HCT116 (cell line): ENCODE measurements at regions not wholly inside any gene's neighbourhood (a gene's known extent, or its start where the extent isn't known, plus 50 kb on each side); places are given as distances from the start of the nearest gene placed in this dataset.

Experiments
- ATAC-seq: fragments of 200-7000 bp; cut with Tn5 transposase; 2 replicates; pipeline ENCODE4 v1.9.1; 2020; ENCODE audit warnings: mild to moderate bottlenecking, moderate library complexity
- BruUV-seq: library from RNA; stranded (reverse); fragments of 400-500 nt; replicated peaks from 2 replicates; lab custom pipeline; 2021; lab: Mats Ljungman, UMichigan
- CTCF ChIA-PET: fragments of 300-600 bp; sonication (Branson Sonifier 250); formaldehyde crosslinking; loops from one replicate; lab custom pipeline; 2021; ENCODE audit warnings: antibody characterized with exemption; lab: Charles Lee
- POLR2A ChIA-PET: fragments of 300-600, 350-600 bp; sonication (Branson Sonifier 250); formaldehyde crosslinking; loops from one replicate; lab custom pipeline; 2021; ENCODE audit warnings: antibody characterized with exemption; lab: Charles Lee
- RAD21 ChIA-PET, 2 experiments: fragments of 300-600 bp; sonication (Branson Sonifier 250); formaldehyde crosslinking; loops; one replicate each; lab custom pipeline; 2023; ENCODE audit warnings: low total read pairs in 2 of 2; ENCODE audit not compliant: uncharacterized antibody in 2 of 2, unreplicated experiment in 2 of 2, low non-redundant PET in 1 of 2; lab: Charles Lee
- DNase-seq: peaks from one replicate; pipeline ENCODE4 v3.0.0-alpha.2; 2010; ENCODE audit warnings: low read depth, low spot score
- H2AFZ ChIP-seq: fragments of 200-600 bp; shearing (Covaris generic), sonication (generic); 2 replicates; pipeline ENCODE4 v1.6.1; 2017; ENCODE audit warnings: low read depth, mixed run types, mixed read lengths, antibody characterized with exemption, low read length; ENCODE audit not compliant: poor library complexity, severe bottlenecking
- H3K27ac ChIP-seq: 2 replicates; pipeline ENCODE4 v1.5.1; 2012; ENCODE audit warnings: low read depth, low read length
- H3K27me3 ChIP-seq: fragments of 200-600 bp; sonication (generic); 2 replicates; pipeline ENCODE4 v1.6.1; 2016; ENCODE audit warnings: mixed run types, low read length, mixed read lengths; ENCODE audit not compliant: insufficient read depth
- H3K36me3 ChIP-seq, 2 experiments: fragments of 200-500 bp in 1 of 2; fragments of 200-600 bp in 1 of 2; sonication (Bioruptor generic) in 1 of 2; sonication (generic) in 1 of 2; 2 replicates each; pipeline versions ENCODE4 v1.5.1 to v1.6.1; 2014 to 2016; ENCODE audit warnings: low read length in 2 of 2, inconsistent platforms in 1 of 2, mixed read lengths in 1 of 2, mixed run types in 1 of 2; ENCODE audit not compliant: insufficient read depth in 2 of 2, control insufficient read depth in 1 of 2
- H3K4me1 ChIP-seq, 2 experiments: fragments of 200-600 bp in 1 of 2; sonication (generic) in 1 of 2; 2 replicates each; pipeline versions ENCODE4 v1.5.1 to v1.6.1; 2012 to 2017; ENCODE audit warnings: low read length in 2 of 2, inconsistent platforms in 1 of 2, mild to moderate bottlenecking in 1 of 2, mixed read lengths in 1 of 2, mixed run types in 1 of 2, moderate library complexity in 1 of 2; ENCODE audit not compliant: insufficient read depth in 2 of 2, control insufficient read depth in 1 of 2
- H3K4me2 ChIP-seq: fragments of 200-600 bp; sonication (generic); 2 replicates; pipeline ENCODE4 v1.6.1; 2017; ENCODE audit warnings: mixed run types, low read length, mixed read lengths
- H3K4me3 ChIP-seq, 2 experiments: fragments of 200-600 bp in 1 of 2; sonication (generic) in 1 of 2; replicated peaks in 1 of 2; 2 replicates each; pipeline ENCODE4 v1.5.1; 2011 to 2016; ENCODE audit warnings: low read length in 2 of 2, control low read depth in 1 of 2, low read depth in 1 of 2, mild to moderate bottlenecking in 1 of 2, mixed read lengths in 1 of 2, mixed run types in 1 of 2
- H3K79me2 ChIP-seq: fragments of 200-600 bp; sonication (generic); 2 replicates; pipeline ENCODE4 v1.6.1; 2017; ENCODE audit warnings: mild to moderate bottlenecking, mixed run types, low read length, moderate library complexity, mixed read lengths; ENCODE audit not compliant: insufficient read depth
- H3K9ac ChIP-seq: fragments of 200-600 bp; sonication (generic); 2 replicates; pipeline ENCODE4 v1.6.1; 2016; ENCODE audit warnings: low read length, mixed read lengths
- H3K9me2 ChIP-seq: fragments of 200-600 bp; sonication (generic), shearing (Covaris generic); 2 replicates; pipeline ENCODE4 v1.6.1; 2017; ENCODE audit warnings: mixed run types, mild to moderate bottlenecking, moderate library complexity; ENCODE audit not compliant: insufficient read depth
- H3K9me3 ChIP-seq, 2 experiments: fragments of 200-500 bp in 1 of 2; fragments of 200-600 bp in 1 of 2; sonication (Bioruptor generic) in 1 of 2; sonication (generic) in 1 of 2; 2 replicates each; pipeline ENCODE4 v1.6.1; 2014 to 2017; ENCODE audit warnings: low read length in 2 of 2, mixed read lengths in 2 of 2, inconsistent platforms in 1 of 2, low read depth in 1 of 2, mild to moderate bottlenecking in 1 of 2, mixed run types in 1 of 2, moderate library complexity in 1 of 2; ENCODE audit not compliant: control insufficient read depth in 1 of 2, insufficient read depth in 1 of 2
- H4K20me1 ChIP-seq: fragments of 200-600 bp; sonication (generic), shearing (Covaris generic); 2 replicates; pipeline ENCODE4 v1.6.1; 2017; ENCODE audit warnings: mixed run types, mild to moderate bottlenecking, moderate library complexity; ENCODE audit not compliant: insufficient read depth
- CEBPB ChIP-seq: IDR thresholded peaks from 2 replicates; pipeline ENCODE4 v1.6.1; 2012; ENCODE audit warnings: low read depth
- EGR1 ChIP-seq: IDR thresholded peaks from 2 replicates; pipeline ENCODE4 v1.6.1; 2012; ENCODE audit warnings: low read depth
- ELF1 ChIP-seq: IDR thresholded peaks from 2 replicates; pipeline ENCODE4 v1.6.1; 2012; ENCODE audit warnings: low read depth, borderline replicate concordance
- EZH2 ChIP-seq: fragments of 200-600 bp; sonication (generic); IDR thresholded peaks from 2 replicates; pipeline ENCODE4 v1.6.1; 2017; ENCODE audit warnings: antibody characterized with exemption, mixed run types
- EZH2phosphoT487 ChIP-seq: fragments of 200-600 bp; IDR thresholded peaks from 2 replicates; pipeline ENCODE4 v1.6.1; 2018; ENCODE audit warnings: antibody characterized with exemption, borderline replicate concordance
- FOSL1 ChIP-seq: IDR thresholded peaks from 2 replicates; pipeline ENCODE4 v1.6.1; 2012; ENCODE audit warnings: low read depth
- JUND ChIP-seq: IDR thresholded peaks from 2 replicates; pipeline ENCODE4 v1.6.1; 2012
- POLR2A ChIP-seq: IDR thresholded peaks from 2 replicates; pipeline ENCODE4 v1.7.0; 2011; ENCODE audit warnings: borderline replicate concordance; ENCODE audit not compliant: insufficient read depth, insufficient read length; ENCODE audit errors: extremely low read depth
- POLR2AphosphoS5 ChIP-seq: IDR thresholded peaks from 2 replicates; pipeline ENCODE4 v1.6.1; 2011; ENCODE audit warnings: mild to moderate bottlenecking, low read depth, low read length, moderate library complexity
- RAD21 ChIP-seq: IDR thresholded peaks from 2 replicates; pipeline ENCODE4 v1.6.1; 2012; ENCODE audit warnings: low read depth, mild to moderate bottlenecking
- SIN3A ChIP-seq: IDR thresholded peaks from 2 replicates; pipeline ENCODE4 v1.6.1; 2012; ENCODE audit warnings: low read depth
- SP1 ChIP-seq: IDR thresholded peaks from 2 replicates; pipeline ENCODE4 v1.6.1; 2012; ENCODE audit warnings: low read depth
- SRF ChIP-seq: IDR thresholded peaks from 2 replicates; pipeline ENCODE4 v1.6.1; 2012; ENCODE audit warnings: low read depth
- YY1 ChIP-seq: IDR thresholded peaks from 2 replicates; pipeline ENCODE4 v1.6.1; 2011; ENCODE audit warnings: low read length, low read depth, moderate library complexity, mild to moderate bottlenecking; ENCODE audit not compliant: insufficient replicate concordance; ENCODE audit errors: extremely low read depth
- ZFX ChIP-seq: fragments of 450-650 bp; IDR thresholded peaks from 2 replicates; pipeline ENCODE4 v1.6.1; 2017
- intact Hi-C: fragments of 100-400 bp; cut with micrococcal nuclease; formaldehyde crosslinking; loops from 2 replicates; pipeline ENCODE4 v1.10.0; 2022
- TF ChIP-seq, protein P1 (sequence below): IDR thresholded peaks from 2 replicates; pipeline ENCODE4 v1.6.1; 2012; ENCODE audit warnings: low read depth
- TF ChIP-seq, protein P2 (sequence below): IDR thresholded peaks from 2 replicates; pipeline ENCODE4 v1.6.1; 2012
- TF ChIP-seq, protein P3 (sequence below): IDR thresholded peaks from 2 replicates; pipeline ENCODE4 v1.6.1; 2012

DNA sequence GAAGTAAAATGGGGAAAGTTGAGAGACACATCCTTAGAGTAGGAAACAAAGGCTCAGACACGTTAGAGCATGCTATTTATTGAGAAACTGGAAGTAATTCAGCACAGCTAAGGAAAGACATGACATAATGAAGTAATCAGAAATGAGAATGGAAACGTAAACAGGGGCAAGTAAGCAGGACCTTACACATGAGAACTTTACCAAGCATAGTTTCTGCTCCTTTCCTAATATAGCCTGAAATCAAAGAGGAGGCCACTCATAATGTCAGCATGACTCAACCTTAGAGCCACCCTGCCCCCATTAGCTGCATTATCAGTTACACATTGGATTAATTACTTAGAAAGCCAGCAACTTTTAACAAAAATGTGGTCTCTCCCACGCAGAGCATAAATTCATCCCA, 558.3 kb upstream of the GRIA3 start (continued):
- TF ChIP-seq, protein P1, sequence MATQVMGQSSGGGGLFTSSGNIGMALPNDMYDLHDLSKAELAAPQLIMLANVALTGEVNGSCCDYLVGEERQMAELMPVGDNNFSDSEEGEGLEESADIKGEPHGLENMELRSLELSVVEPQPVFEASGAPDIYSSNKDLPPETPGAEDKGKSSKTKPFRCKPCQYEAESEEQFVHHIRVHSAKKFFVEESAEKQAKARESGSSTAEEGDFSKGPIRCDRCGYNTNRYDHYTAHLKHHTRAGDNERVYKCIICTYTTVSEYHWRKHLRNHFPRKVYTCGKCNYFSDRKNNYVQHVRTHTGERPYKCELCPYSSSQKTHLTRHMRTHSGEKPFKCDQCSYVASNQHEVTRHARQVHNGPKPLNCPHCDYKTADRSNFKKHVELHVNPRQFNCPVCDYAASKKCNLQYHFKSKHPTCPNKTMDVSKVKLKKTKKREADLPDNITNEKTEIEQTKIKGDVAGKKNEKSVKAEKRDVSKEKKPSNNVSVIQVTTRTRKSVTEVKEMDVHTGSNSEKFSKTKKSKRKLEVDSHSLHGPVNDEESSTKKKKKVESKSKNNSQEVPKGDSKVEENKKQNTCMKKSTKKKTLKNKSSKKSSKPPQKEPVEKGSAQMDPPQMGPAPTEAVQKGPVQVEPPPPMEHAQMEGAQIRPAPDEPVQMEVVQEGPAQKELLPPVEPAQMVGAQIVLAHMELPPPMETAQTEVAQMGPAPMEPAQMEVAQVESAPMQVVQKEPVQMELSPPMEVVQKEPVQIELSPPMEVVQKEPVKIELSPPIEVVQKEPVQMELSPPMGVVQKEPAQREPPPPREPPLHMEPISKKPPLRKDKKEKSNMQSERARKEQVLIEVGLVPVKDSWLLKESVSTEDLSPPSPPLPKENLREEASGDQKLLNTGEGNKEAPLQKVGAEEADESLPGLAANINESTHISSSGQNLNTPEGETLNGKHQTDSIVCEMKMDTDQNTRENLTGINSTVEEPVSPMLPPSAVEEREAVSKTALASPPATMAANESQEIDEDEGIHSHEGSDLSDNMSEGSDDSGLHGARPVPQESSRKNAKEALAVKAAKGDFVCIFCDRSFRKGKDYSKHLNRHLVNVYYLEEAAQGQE, result no peak
- TF ChIP-seq EZH2 (no peak), SIN3A (no peak)
- TF ChIP-seq, protein P2, sequence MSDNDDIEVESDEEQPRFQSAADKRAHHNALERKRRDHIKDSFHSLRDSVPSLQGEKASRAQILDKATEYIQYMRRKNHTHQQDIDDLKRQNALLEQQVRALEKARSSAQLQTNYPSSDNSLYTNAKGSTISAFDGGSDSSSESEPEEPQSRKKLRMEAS, result no peak
- TF ChIP-seq, all 23 proteins: peak for 0

DNA sequence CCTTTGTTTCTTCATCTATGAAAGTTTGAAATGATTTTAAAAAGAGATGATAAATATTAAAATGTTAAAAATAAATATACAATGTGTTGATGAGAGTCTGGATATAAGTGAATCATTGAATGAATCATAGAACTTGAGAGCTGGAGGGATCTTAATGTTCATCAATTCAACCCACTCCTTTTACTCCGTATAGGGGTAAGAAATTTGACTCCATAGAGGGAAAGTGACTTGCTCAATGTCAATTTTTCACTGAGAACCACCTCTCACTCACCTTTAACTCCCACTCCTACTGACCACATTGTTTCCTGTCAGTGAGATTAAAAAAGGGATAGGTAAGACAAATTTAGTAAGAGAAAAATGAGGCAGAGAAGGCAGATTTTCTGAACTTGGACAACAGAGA, 557.2 kb upstream of the GRIA3 start:
- no peaks in the 10 kb centered on the region for H3K27me3 ChIP-seq
- no peak overlapping the region for H2AFZ ChIP-seq
- no peak overlapping the region for H3K27ac ChIP-seq
- no peaks in the 10 kb centered on the region for H3K9me3 ChIP-seq
- H3K9ac ChIP-seq, result no peak overlapping the region
- RAD21 ChIA-PET, result no interaction called here
- DNase-seq (no peak), ATAC-seq (no peak)
- intact Hi-C loops, result no loop called here
- H4K20me1 ChIP-seq, result no peaks in the 10 kb centered on the region
- H3K36me3 ChIP-seq, result no peaks in the 10 kb centered on the region
- no peak overlapping the region for H3K4me3 ChIP-seq
- H3K4me2 ChIP-seq, result no peak overlapping the region
- POLR2A ChIA-PET, result no interaction called here
- no peaks in the 10 kb centered on the region for H3K4me1 ChIP-seq
- CTCF ChIA-PET, result no interaction called here
- no TSS peak for BruUV-seq
- no peak for TF ChIP-seq POLR2A
- TF ChIP-seq ELF1, result no peak
- TF ChIP-seq CEBPB, result no peak
- TF ChIP-seq SP1, result no peak
- no peak for TF ChIP-seq RAD21
- no peak for TF ChIP-seq SRF
- TF ChIP-seq EGR1, result no peak
- TF ChIP-seq SIN3A, result no peak
- no peak for TF ChIP-seq ZFX
- TF ChIP-seq, protein P2, result no peak
- no peak for TF ChIP-seq JUND
- no peak for TF ChIP-seq EZH2phosphoT487
- no peak for TF ChIP-seq POLR2AphosphoS5
- TF ChIP-seq YY1, result no peak
- no peak for TF ChIP-seq FOSL1
- TF ChIP-seq, protein P3, sequence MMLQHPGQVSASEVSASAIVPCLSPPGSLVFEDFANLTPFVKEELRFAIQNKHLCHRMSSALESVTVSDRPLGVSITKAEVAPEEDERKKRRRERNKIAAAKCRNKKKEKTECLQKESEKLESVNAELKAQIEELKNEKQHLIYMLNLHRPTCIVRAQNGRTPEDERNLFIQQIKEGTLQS, result no peak
- no peaks in the 10 kb centered on the region for H3K9me2 ChIP-seq
- H3K79me2 ChIP-seq, result no peaks in the 10 kb centered on the region
